Stimulated activated CD8-positive, alpha-beta memory T cell treated with anti-CD3 and anti-CD28 coated beads, Interleukin-2, amount 100 ng/mL, for 1 hour (primary cell): ENCODE measurements at regions not wholly inside any gene's neighbourhood (a gene's known extent, or its start where the extent isn't known, plus 50 kb on each side); places are given as distances from the start of the nearest gene placed in this dataset.

ENCODE experiments used
- DNase-seq, 2 donors: peaks; one replicate each; pipeline ENCODE4 v3.0.0-alpha.2; 2020; ENCODE audit warnings: low read depth in 2 of 2

DNA sequence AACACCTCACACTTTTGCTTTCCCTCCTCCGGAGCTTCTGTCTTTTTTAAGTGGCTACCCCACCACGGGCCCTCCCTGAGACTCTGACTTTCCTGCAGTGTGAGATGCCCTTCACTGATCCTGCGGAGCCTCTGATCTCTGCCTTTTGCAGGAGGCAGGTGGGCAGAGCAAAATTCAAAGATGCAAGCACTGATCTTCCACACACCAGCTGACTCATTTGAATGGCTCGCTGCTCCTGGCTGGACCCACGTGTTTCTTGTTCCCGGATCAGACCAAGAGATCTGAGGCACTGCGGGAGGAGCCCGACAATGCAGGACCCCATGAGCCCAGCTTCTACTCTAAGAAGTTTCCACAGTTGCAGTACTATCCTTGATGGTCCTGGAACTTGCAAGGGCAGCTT, 1607.9 kb upstream of the TENM3 start:
- DNase-seq, result no peak

DNA sequence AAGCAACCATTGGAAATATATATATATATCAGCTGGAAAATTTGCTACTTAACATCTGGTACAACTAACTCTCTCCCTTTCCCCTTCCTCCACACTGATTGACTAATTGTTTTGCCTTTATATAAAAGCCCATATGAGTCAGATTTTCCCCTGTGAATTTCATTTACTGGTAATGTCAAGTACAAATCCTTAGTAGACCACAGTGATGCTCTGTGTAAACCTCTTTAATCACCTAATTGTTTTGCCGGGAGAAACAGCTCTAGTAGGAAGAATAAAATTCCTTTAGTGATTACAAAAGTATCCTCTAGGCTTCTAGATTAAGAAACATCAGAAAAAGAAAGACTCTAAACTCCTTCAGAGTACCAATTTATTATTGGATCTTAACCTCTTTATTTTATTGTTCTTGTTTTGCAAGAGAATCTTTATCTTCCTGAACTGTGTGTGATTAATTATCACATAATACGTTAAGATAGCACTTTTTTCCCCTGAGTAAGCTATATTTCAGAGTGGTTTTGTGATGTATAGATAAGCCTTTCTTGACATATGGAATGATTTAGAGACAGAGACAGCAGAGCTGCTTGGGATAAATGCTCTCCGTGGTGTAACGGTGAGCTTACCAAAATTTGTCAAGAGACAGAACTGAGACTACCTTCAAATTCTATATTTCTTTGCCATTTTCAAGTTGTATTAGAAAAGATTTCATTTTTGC, 1606.4 kb upstream of the TENM3 start:
- no peak for DNase-seq

DNA sequence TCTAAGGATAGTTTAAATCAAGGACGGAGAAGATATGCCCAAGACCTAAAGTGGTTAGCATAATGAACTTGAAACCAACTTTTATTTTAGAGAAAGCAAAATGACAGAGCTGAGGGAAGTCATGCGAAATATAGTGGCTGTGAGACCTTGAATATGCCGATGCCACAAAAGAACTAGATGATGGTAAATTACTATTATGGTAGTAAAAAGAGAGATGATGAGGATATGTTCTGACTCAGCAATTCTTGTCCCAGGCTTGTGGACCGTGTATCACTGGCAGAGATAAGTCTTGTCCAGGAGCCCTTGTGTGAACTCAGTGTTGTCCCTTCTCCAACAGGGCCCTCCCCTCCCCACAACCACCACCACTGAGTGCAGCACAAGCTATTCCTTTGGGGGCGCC, 1605.6 kb upstream of the TENM3 start:
- DNase-seq, result no peak

GRCh38 chr4:180640193-180640592, 1603.0 kb upstream of the TENM3 start:
- no peak for DNase-seq

DNA sequence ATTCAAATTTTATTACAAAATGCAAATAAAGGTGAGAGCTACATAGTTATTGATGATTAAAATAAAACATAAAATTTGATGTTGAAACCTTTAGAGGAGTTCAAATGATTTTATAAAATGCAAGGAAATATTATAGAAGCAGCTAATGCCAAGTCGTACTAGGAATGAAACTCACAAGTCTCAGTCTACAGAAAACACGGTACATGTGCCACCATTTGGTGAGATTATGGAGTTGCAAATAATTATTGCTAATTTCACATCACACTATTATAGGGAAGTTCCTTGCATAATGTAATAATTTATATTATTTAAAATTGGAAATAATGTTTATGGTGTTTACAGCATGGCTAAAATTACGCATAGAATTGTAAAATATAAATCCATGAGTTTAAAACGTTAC, 1601.7 kb upstream of the TENM3 start:
- no peak for DNase-seq

DNA sequence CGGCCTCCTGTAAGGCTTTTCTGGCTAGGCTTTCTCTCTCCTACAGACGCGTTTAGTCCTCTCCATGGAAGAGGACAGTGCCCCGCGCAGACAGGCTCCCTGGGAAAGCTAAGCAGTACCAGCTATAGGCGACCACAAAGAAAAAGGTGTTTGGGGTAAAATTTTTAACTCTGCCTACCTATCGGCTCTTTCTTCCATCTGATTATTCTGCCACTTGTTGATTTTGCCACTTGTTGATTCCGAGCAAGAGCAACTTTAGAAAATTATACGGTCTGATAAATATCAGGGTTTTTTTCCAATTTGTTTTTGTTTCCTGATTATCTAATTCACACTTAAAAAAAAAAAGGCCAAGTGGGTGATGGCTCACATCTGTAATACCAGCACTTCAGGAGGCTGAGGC, 1600.5 kb upstream of the TENM3 start:
- no peak for DNase-seq

DNA sequence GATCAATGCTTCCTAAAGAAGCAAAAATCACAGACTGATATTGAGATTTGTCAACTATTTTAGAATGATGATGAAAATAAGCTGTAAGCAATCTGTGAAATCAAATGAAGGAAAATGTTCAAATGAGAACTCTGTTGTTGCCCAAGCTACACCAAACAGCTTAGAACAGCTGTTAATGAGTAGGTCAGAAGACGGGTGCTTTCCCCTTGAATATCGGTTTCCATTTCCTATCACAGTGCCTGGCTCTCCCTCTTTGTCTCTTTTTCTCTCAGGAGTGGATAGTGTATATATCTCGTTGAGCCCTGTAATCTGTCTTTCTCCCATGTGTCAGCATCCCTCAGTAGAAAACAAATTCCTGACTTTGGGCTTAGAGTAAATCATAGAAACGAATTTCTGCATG, 1592.9 kb upstream of the TENM3 start:
- DNase-seq, result no peak

- no peak for DNase-seq
Observed at GRCh38 chr4:180652533-180652932, 1590.7 kb upstream of the TENM3 start.

DNA sequence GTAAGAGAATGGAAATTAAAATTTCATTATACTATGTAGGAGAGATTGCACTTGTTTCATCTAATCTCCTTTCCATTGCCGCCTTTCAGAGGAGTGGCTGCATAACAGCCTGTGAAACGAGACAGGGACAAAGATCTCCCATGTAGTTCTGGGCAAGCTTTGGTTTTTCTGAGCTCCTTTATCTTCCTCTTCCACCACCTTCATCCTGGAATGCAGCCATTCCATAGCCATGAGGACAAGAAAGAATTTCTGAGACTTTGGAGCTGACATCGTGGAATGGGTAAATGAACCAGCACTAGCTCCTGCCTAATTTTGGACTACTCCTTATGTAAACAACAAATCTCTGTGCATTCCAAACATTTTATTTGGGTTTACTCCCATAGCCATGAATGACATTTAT, 1587.3 kb upstream of the TENM3 start:
- DNase-seq, result no peak

DNA sequence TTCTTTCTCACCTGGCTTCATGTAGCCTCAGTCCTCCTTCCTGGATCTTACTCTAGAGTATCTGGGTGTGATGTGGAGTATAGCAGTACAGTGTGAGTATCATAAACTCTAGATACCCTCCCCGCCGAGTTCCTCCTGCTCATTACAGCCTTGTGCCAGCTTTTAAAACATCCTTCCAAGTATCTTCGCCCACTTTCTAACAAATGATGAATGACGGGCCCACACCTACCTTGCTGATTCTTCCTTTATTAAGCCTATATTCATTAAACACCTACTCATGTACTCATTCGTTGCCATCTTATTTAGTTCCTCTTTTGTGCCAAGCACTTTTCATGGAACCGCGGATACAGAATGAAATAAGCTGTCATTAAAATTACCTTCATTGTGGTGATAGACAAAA, 1585.3 kb upstream of the TENM3 start:
- DNase-seq, result no peak

- peak in 1 of 2 donors; percentile 9 for DNase-seq
Observed at GRCh38 chr4:180664766-180665368, 1578.3 kb upstream of the TENM3 start.

DNA sequence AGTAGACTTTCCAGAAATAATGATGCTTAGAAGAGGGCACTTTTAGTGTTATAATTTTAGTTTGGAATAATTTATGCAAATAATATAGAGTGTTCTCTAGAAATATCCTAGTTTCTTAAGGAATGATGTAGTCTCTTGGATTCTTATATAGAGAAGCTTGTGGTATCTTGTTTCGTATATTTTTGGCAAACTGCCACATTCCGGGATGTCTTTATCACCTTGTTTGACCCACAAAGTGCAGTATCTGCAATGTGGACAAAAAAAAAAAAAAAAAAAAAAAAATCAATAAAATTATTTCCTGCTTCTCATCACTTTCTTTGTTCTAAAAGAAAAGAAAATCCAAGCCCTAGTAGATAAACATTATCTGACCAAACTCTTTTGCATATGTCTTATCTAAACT, 1577.7 kb upstream of the TENM3 start:
- DNase-seq, result no peak

GRCh38 chr4:180665994-180666824, 1577.0 kb upstream of the TENM3 start:
- DNase-seq, result no peak

DNA sequence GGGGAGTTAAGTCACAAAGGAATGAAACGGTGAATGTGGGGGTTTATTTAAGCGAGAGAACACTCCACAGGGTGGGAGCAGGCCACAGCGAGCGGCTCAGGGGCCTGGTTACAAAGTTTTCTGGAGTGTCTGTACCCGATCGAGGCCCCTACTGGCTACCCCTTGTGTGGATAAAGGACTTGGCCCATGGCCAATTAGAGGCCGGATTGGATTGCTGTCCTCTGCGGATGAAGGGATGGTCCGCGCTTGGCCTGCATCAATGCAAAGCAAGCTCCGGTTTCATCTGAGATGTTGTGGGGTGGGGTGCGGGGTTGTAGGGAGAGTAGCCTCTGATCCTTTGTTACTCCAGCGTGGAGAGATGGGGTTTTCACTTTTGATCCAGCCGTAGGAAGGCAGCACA, 1574.5 kb upstream of the TENM3 start:
- no peak for DNase-seq

DNA sequence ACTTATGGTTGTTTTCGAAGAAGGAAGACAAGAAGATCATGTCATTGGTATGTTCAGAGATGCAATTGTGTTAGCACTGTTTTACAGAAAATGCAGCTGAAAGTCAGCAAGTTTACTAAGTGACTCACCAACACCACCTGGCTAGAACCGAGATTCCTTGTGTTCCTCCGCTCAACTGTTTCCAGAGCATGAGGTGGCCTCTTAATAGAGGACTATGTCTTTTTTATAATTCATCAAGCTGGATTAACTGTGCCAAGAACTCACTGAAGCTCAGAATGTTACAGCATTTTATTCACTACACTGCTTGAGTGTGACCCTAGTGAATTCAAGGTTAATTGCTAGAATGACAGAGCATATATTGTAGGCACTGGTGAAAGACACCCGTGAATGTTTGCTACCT, 1573.5 kb upstream of the TENM3 start:
- DNase-seq, result no peak

GRCh38 chr4:180674619-180675358, 1568.4 kb upstream of the TENM3 start:
- DNase-seq, result no peak

DNA sequence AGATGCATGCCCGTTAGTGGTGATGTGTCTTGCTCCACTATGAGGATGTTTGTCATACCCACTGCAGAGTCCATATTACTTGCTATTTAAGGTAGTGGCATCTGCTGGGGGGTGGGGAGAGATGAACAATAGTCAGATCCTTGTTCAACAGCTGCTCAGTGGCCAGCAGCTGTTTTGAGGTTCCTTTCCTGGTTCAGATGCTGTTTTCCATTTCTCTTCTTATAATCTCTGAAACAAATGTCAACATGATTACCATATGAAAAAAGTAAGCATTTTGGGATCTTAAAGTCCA, 1567.9 kb upstream of the TENM3 start:
- DNase-seq, result no peak

GRCh38 chr4:180680305-180680704, 1562.9 kb upstream of the TENM3 start:
- no peak for DNase-seq

GRCh38 chr4:180682776-180683175, 1560.4 kb upstream of the TENM3 start:
- no peak for DNase-seq

GRCh38 chr4:180683186-180683585, 1560.0 kb upstream of the TENM3 start:
- no peak for DNase-seq

DNA sequence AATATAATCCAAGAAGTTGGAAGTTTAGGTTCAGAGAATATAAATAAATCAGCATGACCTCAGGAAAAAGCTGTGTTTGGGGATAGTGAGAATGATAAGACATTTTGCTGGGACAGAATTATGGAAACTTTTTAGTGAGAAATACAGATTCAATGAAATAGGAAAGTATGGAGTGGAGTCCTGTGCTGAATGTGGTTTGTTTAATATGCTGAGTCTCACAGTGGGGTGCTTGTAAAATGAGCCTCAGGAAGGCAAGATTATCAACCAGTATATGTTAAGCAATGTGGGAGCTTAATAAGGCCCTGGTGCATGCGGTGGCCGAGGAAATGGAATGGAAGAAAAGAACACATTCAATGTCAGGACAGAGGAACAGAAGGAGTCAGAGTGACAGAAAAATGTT, 1554.7 kb upstream of the TENM3 start:
- no peak for DNase-seq

DNA sequence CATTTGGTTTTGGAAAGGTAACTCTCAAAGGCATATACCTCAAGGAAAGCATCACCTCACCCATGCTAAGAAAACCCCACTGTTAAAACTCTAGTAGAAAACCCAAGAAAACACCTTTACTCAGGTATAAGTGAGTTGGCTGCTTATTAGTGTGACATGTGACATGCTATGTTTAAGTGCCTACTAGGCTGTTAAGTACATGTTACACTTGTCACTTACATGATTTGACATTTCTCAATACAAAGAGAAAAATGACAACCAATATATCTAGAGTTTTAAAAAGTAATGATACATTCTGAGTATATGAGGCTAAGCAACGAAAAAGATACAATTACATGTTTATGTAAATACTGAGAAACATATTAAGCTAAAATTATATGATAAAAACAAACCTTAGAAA, 1548.3 kb upstream of the TENM3 start:
- DNase-seq, result no peak

GRCh38 chr4:180695851-180696250, 1547.4 kb upstream of the TENM3 start:
- DNase-seq, result no peak
